Transverse colon (tissue), 4 donors: ENCODE measurements at regions not wholly inside any gene's neighbourhood (a gene's known extent, or its start where the extent isn't known, plus 50 kb on each side); places are given as distances from the start of the nearest gene placed in this dataset.

Experiments used
- CTCF ChIP-seq, 5 experiments: fragments of 200-600 bp in 3 of 5; fragments of 450-650 bp in 2 of 5; sonication (generic) in 3 of 5; IDR thresholded peaks; 1 replicate in 2 of 5; 2 replicates in 3 of 5; pipeline ENCODE4 v1.5.1; 2016 to 2017; ENCODE audit warnings: antibody characterized with exemption in 5 of 5, inconsistent platforms in 3 of 5, mild to moderate bottlenecking in 2 of 5, moderate library complexity in 1 of 5
- EP300 ChIP-seq: sonication (generic); formaldehyde crosslinking; IDR thresholded peaks from one replicate; pipeline ENCODE4 v1.6.1; 2017; ENCODE audit warnings: antibody characterized with exemption, low read depth
- POLR2A ChIP-seq: fragments of 450-650 bp; IDR thresholded peaks from one replicate; pipeline ENCODE4 v1.6.1; 2016; ENCODE audit warnings: antibody characterized with exemption, mild to moderate bottlenecking, moderate library complexity
- POLR2AphosphoS5 ChIP-seq, 3 donors: sonication (generic); formaldehyde crosslinking; IDR thresholded peaks; one replicate each; pipeline ENCODE4 v1.6.1; 2016; ENCODE audit warnings: antibody characterized with exemption in 3 of 3

GRCh38 chr22:49297871-49298721, 529.6 kb downstream of the BRD1 start:
- TF ChIP-seq CTCF (IDR thresholded peaks at IDR 0.05) (no peak), POLR2AphosphoS5 (IDR thresholded peaks at IDR 0.05) (no peak), POLR2A (no peak), EP300 (no peak)
